ENCODE measurements at regions not wholly inside any gene's neighbourhood (a gene's known extent, or its start where the extent isn't known, plus 50 kb on each side); places are given as distances from the start of the nearest gene placed in this dataset.

DNA sequence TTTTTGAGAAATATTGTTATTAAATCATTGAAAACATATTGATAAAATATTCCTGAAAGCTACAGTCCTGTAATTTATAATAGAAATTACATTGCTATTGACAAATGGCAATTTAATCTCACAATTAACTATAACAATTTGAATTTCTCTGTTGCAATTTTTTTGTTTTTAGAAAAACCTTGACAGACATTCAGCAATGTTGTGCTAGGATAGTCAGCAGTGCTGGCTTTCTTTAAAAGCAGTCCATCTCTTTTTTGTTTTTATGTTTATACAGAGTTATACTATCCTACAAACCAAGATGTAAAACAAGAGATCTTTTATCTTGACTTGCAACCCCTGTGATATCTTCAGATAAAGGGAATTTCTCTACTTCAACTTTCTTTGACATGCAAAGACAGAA lies 93.1 kb downstream of the TUSC7 start:
- TF ChIP-seq, protein P1, sequence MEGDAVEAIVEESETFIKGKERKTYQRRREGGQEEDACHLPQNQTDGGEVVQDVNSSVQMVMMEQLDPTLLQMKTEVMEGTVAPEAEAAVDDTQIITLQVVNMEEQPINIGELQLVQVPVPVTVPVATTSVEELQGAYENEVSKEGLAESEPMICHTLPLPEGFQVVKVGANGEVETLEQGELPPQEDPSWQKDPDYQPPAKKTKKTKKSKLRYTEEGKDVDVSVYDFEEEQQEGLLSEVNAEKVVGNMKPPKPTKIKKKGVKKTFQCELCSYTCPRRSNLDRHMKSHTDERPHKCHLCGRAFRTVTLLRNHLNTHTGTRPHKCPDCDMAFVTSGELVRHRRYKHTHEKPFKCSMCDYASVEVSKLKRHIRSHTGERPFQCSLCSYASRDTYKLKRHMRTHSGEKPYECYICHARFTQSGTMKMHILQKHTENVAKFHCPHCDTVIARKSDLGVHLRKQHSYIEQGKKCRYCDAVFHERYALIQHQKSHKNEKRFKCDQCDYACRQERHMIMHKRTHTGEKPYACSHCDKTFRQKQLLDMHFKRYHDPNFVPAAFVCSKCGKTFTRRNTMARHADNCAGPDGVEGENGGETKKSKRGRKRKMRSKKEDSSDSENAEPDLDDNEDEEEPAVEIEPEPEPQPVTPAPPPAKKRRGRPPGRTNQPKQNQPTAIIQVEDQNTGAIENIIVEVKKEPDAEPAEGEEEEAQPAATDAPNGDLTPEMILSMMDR (IDR thresholded peaks at IDR 0.05; ENCODE audit: low read depth, low read length), result no peak
- no peak for TF ChIP-seq EZH2phosphoT487 (IDR thresholded peaks at IDR 0.05; ENCODE audit: low read depth)

Measured in OCI-LY3 (cell line).